ENCODE measurements at regions not wholly inside any gene's neighbourhood (a gene's known extent, or its start where the extent isn't known, plus 50 kb on each side); places are given as distances from the start of the nearest gene placed in this dataset.

DNA sequence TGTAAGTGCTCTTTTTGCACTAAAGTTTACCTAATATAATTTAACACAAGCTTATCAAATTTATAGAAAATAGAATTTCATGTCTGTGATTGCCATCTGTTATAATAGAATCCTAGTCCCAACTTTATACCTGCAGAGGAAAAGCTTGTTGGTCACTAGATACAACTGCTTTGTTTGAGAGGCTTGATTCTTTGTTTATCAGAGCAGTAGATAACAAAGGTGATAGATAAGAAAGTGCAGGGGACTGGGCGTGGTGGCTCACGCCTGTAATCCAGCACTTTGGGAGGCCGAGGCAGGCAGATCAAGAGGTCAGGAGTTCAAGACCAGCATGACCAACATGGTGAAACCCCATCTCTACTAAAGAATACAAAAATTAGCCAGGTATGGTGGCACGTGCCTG lies 528.0 kb downstream of the STK39 start:
- TF ChIP-seq, protein P1, sequence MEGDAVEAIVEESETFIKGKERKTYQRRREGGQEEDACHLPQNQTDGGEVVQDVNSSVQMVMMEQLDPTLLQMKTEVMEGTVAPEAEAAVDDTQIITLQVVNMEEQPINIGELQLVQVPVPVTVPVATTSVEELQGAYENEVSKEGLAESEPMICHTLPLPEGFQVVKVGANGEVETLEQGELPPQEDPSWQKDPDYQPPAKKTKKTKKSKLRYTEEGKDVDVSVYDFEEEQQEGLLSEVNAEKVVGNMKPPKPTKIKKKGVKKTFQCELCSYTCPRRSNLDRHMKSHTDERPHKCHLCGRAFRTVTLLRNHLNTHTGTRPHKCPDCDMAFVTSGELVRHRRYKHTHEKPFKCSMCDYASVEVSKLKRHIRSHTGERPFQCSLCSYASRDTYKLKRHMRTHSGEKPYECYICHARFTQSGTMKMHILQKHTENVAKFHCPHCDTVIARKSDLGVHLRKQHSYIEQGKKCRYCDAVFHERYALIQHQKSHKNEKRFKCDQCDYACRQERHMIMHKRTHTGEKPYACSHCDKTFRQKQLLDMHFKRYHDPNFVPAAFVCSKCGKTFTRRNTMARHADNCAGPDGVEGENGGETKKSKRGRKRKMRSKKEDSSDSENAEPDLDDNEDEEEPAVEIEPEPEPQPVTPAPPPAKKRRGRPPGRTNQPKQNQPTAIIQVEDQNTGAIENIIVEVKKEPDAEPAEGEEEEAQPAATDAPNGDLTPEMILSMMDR (IDR thresholded peaks at IDR 0.05) = no peak
- TF ChIP-seq POLR2A (IDR thresholded peaks at IDR 0.05) = no peak
